ENCODE measurements at regions not wholly inside any gene's neighbourhood (a gene's known extent, or its start where the extent isn't known, plus 50 kb on each side); places are given as distances from the start of the nearest gene placed in this dataset.

- no peaks in the 10 kb centered on the region for H3K4me1 ChIP-seq (ENCODE audit: control insufficient read depth, insufficient read depth, low read length)
- no peak overlapping the region for H3K27ac ChIP-seq (ENCODE audit: low read length)
- H3K9me3 ChIP-seq (ENCODE audit: control insufficient read depth, low read length), result no peaks in the 10 kb centered on the region
- intact Hi-C loops (cut with DNase I), result no loop called here
- ATAC-seq, result no peak
- no peak overlapping the region for H3K4me3 ChIP-seq (ENCODE audit: low read length)
- no peaks in the 10 kb centered on the region for H3K27me3 ChIP-seq (ENCODE audit: control insufficient read depth, insufficient read depth)
- 32% methylated on average over 2 of the region's 2 CpGs for WGBS
- DNase-seq, result no peak
Observed at GRCh38 chr10:58451193-58451889, 61.3 kb upstream of the BICC1 start.

- Histone ChIP-seq H3K9me3 (ENCODE audit: control insufficient read depth, low read length) (no peaks in the 10 kb centered on the region), H3K4me3 (ENCODE audit: low read length) (no peak overlapping the region), H3K27me3 (ENCODE audit: control insufficient read depth, insufficient read depth) (no peaks in the 10 kb centered on the region), H3K4me1 (ENCODE audit: control insufficient read depth, insufficient read depth, low read length) (no peaks in the 10 kb centered on the region), H3K27ac (ENCODE audit: low read length) (no peak overlapping the region)
- no peak for DNase-seq
- intact Hi-C loops (cut with DNase I), result no loop called here
- ATAC-seq, result no peak
- WGBS, result 66% methylated on average over 3 of the region's 3 CpGs
Observed at GRCh38 chr10:58453105-58453504, 59.6 kb upstream of the BICC1 start.

- Histone ChIP-seq H3K27ac (ENCODE audit: low read length) (no peak overlapping the region), H3K27me3 (ENCODE audit: control insufficient read depth, insufficient read depth) (no peaks in the 10 kb centered on the region), H3K4me1 (ENCODE audit: control insufficient read depth, insufficient read depth, low read length) (no peaks in the 10 kb centered on the region), H3K4me3 (ENCODE audit: low read length) (no peak overlapping the region), H3K9me3 (ENCODE audit: control insufficient read depth, low read length) (no peaks in the 10 kb centered on the region)
- 94% methylated on average over 2 of the region's 2 CpGs for WGBS
- ATAC-seq, result no peak
- no peak for DNase-seq
- intact Hi-C loops (cut with DNase I), result no loop called here
Observed at GRCh38 chr10:58456179-58456578, 56.5 kb upstream of the BICC1 start.

GRCh38 chr10:58457761-58458616 is 54.7 kb upstream of the BICC1 start:
- 20% methylated on average over 3 of the region's 3 CpGs for WGBS
- H3K27ac ChIP-seq (ENCODE audit: low read length), result peak overlapping the region; percentile 50

GRCh38 chr10:58459069-58459468 is 53.6 kb upstream of the BICC1 start:
- intact Hi-C loops (cut with DNase I), result no loop called here
- no peak for ATAC-seq
- no peaks in the 10 kb centered on the region for H3K27me3 ChIP-seq (ENCODE audit: control insufficient read depth, insufficient read depth)
- no peak overlapping the region for H3K4me3 ChIP-seq (ENCODE audit: low read length)
- WGBS, result 84% methylated on average over 4 of the region's 4 CpGs
- H3K9me3 ChIP-seq (ENCODE audit: control insufficient read depth, low read length), result no peaks in the 10 kb centered on the region
- no peak overlapping the region for H3K27ac ChIP-seq (ENCODE audit: low read length)
- no peaks in the 10 kb centered on the region for H3K4me1 ChIP-seq (ENCODE audit: control insufficient read depth, insufficient read depth, low read length)
- DNase-seq, result no peak

More at GRCh38 chr10:58457761-58458616, 54.7 kb upstream of the BICC1 start:
- Histone ChIP-seq H3K27me3 (ENCODE audit: control insufficient read depth, insufficient read depth) (no peaks in the 10 kb centered on the region), H3K4me3 (ENCODE audit: low read length) (no peak overlapping the region), H3K4me1 (ENCODE audit: control insufficient read depth, insufficient read depth, low read length) (no peaks in the 10 kb centered on the region), H3K9me3 (ENCODE audit: control insufficient read depth, low read length) (no peaks in the 10 kb centered on the region)
- ATAC-seq (peak; percentile 86 to 89), DNase-seq (peak; percentile 50 to 81 (median 67))
- intact Hi-C loops (cut with DNase I), result no loop called here

- DNase-seq, result no peak
- Histone ChIP-seq H3K4me3 (ENCODE audit: low read length) (no peak overlapping the region), H3K27me3 (ENCODE audit: control insufficient read depth, insufficient read depth) (no peaks in the 10 kb centered on the region), H3K4me1 (ENCODE audit: control insufficient read depth, insufficient read depth, low read length) (no peaks in the 10 kb centered on the region), H3K9me3 (ENCODE audit: control insufficient read depth, low read length) (no peaks in the 10 kb centered on the region), H3K27ac (ENCODE audit: low read length) (no peak overlapping the region)
- no peak for ATAC-seq
- WGBS, result 93% methylated on average over 1 of the region's 1 CpG
- intact Hi-C loops (cut with DNase I), result no loop called here
Observed at GRCh38 chr10:58460157-58460556, 52.5 kb upstream of the BICC1 start.

- H3K27me3 ChIP-seq (ENCODE audit: control insufficient read depth, insufficient read depth), result no peaks in the 10 kb centered on the region
- H3K4me1 ChIP-seq (ENCODE audit: control insufficient read depth, insufficient read depth, low read length), result no peaks in the 10 kb centered on the region
- ATAC-seq (no peak), DNase-seq (no peak)
- H3K9me3 ChIP-seq (ENCODE audit: control insufficient read depth, low read length), result no peaks in the 10 kb centered on the region
- no peak overlapping the region for H3K27ac ChIP-seq (ENCODE audit: low read length)
- no peak overlapping the region for H3K4me3 ChIP-seq (ENCODE audit: low read length)
- intact Hi-C loops (cut with DNase I), result no loop called here
- WGBS, result 85% methylated on average over 3 of the region's 3 CpGs
Observed at GRCh38 chr10:58462863-58463507, 49.7 kb upstream of the BICC1 start.

Data from right cardiac atrium (tissue), 5 donors.